GM12872 (cell line): ENCODE measurements at regions not wholly inside any gene's neighbourhood (a gene's known extent, or its start where the extent isn't known, plus 50 kb on each side); places are given as distances from the start of the nearest gene placed in this dataset.

Source experiments
- TF ChIP-seq, protein P1 (sequence below): IDR thresholded peaks from 3 replicates; pipeline ENCODE4 v1.5.1; 2011; ENCODE audit warnings: low read depth, mild to moderate bottlenecking, low read length, moderate library complexity; ENCODE audit not compliant: insufficient read depth

DNA sequence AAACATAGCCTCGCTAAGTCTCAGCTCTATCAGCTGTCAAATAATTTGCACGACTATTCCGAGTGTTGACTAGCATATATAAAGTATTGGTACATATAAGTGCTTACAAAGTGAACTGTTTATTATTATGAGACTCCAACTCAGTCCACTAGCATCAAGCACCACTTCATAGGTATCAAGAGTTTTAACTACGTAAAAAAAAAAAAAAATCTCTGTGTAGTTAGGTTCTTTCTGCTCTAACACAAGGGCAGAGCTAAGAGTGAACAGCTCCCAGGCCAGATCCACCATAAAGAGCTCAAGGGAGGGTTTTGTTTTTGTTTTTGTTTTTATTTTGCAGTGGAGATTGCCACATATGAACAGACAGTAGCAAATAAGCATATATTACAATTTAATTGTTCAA, 309.8 kb upstream of the SGK1 start:
- TF ChIP-seq, protein P1, sequence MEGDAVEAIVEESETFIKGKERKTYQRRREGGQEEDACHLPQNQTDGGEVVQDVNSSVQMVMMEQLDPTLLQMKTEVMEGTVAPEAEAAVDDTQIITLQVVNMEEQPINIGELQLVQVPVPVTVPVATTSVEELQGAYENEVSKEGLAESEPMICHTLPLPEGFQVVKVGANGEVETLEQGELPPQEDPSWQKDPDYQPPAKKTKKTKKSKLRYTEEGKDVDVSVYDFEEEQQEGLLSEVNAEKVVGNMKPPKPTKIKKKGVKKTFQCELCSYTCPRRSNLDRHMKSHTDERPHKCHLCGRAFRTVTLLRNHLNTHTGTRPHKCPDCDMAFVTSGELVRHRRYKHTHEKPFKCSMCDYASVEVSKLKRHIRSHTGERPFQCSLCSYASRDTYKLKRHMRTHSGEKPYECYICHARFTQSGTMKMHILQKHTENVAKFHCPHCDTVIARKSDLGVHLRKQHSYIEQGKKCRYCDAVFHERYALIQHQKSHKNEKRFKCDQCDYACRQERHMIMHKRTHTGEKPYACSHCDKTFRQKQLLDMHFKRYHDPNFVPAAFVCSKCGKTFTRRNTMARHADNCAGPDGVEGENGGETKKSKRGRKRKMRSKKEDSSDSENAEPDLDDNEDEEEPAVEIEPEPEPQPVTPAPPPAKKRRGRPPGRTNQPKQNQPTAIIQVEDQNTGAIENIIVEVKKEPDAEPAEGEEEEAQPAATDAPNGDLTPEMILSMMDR: no peak

DNA sequence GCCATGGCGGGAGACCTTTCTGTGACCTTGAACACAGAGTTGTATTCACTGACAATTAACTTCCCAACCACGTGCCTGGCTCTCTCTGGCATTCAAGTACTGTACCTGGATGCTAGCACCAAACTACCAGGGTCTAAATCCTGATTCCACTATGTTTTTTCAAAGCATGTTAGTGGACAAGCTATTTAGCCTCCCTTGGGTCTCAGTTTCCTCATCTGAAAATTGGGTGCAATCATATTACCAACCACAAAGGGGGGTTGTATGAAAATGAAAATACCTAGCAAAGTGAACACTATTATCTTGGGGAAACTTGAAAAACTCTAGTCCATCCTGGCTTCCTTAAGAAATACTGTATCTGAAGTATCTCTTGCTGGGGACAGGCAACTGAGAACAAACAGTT, 308.7 kb upstream of the SGK1 start:
- TF ChIP-seq, protein P1: 0 out of 3 replicates have a peak, but pooled peaks have one; percentile 3

DNA sequence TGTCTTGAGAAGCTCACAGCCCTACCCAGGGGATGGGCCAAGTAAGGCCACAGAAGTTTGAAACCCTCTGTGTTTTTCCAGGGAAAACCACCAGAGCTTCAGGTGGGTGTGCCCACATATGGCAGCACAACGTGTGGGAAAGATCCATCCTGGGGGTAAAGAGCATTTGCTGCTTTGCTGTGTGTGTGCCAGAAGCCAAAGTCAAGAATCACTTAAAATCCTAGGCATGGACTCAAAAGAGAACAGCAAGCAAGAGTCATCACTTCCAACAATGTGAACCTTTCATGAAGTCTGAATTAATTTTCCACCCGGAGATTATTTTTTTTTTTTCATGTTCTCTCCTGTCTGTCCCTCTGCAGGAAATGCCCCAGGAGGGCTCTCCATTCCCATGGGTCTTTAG, 308.2 kb upstream of the SGK1 start:
- TF ChIP-seq, protein P1: no peak

DNA sequence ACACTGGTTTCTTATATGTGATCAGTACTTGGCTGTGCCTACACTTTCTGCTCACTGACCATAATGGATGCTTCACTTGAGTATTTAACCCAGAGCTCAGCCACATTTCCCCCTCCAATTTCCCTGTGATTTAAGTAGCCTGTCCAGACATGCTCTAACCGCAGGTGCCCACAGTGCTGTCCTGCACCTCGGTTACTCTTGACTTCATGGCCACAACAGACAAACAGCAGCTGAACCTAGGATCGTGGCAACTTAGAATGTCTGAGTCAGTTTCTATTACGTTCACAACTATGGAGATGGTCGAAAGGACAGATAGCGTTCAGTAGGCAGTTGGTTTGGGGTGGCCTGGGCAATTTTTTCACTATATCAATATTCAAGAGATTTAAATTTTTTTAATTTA, 306.9 kb upstream of the SGK1 start:
- TF ChIP-seq, protein P1: no peak

DNA sequence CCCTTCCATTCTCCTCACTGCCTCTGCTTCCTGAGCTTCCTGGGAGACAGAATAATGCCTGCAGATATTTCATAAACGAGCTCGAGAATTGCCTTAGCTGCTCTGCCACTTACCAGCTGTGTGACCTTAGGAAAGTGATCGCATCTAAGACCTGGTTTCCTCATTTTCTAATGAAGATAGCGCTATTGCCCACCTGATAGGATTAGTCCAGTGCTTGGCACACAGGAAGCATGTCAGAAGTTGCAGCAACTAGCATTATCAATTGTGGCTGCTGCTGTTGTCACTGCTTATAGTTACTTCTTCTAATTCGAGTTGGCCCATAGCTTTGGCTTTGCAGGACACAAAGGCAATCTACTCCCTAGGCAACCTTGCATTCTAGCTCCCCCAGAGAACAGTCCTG, 305.5 kb upstream of the SGK1 start:
- TF ChIP-seq, protein P1: no peak

DNA sequence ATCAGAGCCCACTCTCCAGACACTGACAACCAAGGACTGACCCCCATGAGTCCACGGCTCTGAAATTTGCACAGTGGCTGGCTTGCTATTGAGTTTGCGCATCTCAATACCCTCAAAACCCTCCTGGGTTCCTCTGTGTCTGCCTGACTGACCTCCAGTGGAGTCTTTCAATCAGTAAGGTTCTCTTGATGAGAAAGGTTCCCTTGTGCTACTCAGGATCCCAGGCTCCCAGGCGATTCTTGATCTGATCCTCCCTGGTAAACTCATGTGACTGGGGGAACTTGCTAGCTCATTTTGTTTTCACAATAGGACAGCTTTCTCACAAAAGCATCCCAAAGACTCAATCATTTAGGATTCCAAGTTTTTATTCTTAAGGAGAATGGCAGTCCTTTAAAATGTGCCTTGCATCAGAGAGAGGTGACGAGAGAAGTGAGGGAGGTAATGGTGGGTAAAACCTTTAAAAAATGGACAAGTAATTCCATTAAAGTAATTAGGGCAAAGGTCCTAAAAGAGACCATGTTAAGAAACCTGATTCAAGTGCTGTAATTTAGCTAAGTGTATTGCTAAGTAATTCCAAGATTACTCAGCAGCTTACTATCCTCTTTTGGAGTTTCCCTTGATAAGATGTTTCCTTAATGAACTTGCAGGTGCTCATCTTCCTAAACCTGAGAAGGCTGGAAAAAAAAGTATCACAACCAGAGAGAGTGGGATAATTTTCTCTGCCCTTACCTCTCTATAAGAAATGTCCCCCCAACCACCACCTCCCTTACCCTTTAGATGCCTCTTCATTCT, 304.7 kb upstream of the SGK1 start:
- TF ChIP-seq, protein P1: no peak

DNA sequence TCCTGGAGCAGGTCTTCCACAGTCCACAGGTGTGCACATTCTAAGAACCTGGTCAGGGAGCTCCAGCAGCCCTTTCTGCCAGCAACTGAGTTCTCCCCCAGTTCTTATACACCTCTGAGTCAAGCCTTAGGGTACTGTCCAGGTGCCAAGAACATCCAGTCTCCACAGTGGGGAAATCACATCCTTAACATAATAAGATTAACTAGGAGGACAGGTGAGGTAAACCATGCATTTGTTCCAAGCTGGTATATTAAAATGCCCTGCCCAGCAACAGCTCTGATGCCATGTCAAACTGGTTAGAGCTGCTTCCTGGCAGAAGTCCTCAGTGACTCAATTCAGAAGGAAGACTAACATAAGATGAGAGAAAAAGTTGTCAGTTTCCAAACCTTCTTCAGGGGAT, 303.9 kb upstream of the SGK1 start:
- TF ChIP-seq, protein P1: no peak
